ENCODE measurements at regions not wholly inside any gene's neighbourhood (a gene's known extent, or its start where the extent isn't known, plus 50 kb on each side); places are given as distances from the start of the nearest gene placed in this dataset.

DNA sequence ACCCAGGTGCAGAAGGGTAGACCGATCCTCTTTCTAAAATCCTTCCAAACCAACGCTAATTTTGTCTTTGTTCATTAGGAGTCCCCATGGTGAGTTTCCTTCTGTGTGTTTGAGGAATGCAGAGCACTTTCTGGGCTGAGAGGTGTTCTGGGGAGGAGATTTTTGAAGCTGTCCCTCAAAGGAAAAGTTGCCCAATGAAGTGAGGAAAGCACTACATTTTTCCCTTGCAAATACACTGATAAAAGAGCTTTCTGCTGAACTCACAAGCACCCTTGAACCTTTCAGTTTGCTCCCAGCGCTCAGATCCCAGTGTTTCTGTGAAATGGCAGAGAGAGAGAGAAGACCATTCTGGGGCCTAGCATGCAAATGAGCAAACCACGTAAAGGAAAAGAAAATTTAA, 299.6 kb upstream of the FANCL start:
- Histone ChIP-seq H3K27ac (replicated peaks) (no peak overlapping the region), H3K27me3 (ENCODE audit: insufficient read depth, poor library complexity, severe bottlenecking) (peaks cover 4% of the 10 kb centered on the region), H3K4me3 (replicated peaks; ENCODE audit: insufficient read depth, low read length) (no peak overlapping the region)
- no peak for DNase-seq (ENCODE audit: low read depth in 1 of 2, low spot score in 1 of 2)
- no peak for TF ChIP-seq SPI1 (IDR thresholded peaks at IDR 0.05; ENCODE audit: borderline replicate concordance, low read depth)
- TF ChIP-seq, protein P1, sequence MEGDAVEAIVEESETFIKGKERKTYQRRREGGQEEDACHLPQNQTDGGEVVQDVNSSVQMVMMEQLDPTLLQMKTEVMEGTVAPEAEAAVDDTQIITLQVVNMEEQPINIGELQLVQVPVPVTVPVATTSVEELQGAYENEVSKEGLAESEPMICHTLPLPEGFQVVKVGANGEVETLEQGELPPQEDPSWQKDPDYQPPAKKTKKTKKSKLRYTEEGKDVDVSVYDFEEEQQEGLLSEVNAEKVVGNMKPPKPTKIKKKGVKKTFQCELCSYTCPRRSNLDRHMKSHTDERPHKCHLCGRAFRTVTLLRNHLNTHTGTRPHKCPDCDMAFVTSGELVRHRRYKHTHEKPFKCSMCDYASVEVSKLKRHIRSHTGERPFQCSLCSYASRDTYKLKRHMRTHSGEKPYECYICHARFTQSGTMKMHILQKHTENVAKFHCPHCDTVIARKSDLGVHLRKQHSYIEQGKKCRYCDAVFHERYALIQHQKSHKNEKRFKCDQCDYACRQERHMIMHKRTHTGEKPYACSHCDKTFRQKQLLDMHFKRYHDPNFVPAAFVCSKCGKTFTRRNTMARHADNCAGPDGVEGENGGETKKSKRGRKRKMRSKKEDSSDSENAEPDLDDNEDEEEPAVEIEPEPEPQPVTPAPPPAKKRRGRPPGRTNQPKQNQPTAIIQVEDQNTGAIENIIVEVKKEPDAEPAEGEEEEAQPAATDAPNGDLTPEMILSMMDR (IDR thresholded peaks at IDR 0.05; ENCODE audit: insufficient read depth, low read length) = no peak
- TF ChIP-seq, protein P2, sequence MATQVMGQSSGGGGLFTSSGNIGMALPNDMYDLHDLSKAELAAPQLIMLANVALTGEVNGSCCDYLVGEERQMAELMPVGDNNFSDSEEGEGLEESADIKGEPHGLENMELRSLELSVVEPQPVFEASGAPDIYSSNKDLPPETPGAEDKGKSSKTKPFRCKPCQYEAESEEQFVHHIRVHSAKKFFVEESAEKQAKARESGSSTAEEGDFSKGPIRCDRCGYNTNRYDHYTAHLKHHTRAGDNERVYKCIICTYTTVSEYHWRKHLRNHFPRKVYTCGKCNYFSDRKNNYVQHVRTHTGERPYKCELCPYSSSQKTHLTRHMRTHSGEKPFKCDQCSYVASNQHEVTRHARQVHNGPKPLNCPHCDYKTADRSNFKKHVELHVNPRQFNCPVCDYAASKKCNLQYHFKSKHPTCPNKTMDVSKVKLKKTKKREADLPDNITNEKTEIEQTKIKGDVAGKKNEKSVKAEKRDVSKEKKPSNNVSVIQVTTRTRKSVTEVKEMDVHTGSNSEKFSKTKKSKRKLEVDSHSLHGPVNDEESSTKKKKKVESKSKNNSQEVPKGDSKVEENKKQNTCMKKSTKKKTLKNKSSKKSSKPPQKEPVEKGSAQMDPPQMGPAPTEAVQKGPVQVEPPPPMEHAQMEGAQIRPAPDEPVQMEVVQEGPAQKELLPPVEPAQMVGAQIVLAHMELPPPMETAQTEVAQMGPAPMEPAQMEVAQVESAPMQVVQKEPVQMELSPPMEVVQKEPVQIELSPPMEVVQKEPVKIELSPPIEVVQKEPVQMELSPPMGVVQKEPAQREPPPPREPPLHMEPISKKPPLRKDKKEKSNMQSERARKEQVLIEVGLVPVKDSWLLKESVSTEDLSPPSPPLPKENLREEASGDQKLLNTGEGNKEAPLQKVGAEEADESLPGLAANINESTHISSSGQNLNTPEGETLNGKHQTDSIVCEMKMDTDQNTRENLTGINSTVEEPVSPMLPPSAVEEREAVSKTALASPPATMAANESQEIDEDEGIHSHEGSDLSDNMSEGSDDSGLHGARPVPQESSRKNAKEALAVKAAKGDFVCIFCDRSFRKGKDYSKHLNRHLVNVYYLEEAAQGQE (IDR thresholded peaks at IDR 0.05; ENCODE audit: insufficient replicate concordance, low read depth) = no peak
- no peak for TF ChIP-seq GABPA (IDR thresholded peaks at IDR 0.05; ENCODE audit: low read depth)
- TF ChIP-seq POLR2AphosphoS5 (IDR thresholded peaks at IDR 0.05; ENCODE audit: low read depth) = no peak

DNA sequence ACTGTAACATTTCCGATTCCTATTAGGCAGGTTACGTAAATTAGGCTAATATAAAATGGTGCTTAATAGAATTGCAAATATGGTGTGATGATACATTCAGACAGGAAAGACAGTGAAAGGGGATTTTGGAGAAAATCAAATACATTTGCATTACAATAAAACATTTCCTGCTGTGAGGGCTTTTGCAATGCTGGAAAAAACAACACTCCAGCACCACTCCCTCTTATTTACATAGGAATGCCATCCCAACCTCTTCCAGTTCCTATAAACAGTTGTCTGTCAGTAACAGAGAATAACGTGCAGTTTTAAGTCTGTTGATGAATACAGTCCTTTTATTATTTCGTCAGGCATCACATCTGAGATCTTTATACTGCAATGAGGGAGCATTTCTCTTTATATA, 298.8 kb upstream of the FANCL start:
- DNase-seq (ENCODE audit: low read depth in 1 of 2, low spot score in 1 of 2) = no peak

DNA sequence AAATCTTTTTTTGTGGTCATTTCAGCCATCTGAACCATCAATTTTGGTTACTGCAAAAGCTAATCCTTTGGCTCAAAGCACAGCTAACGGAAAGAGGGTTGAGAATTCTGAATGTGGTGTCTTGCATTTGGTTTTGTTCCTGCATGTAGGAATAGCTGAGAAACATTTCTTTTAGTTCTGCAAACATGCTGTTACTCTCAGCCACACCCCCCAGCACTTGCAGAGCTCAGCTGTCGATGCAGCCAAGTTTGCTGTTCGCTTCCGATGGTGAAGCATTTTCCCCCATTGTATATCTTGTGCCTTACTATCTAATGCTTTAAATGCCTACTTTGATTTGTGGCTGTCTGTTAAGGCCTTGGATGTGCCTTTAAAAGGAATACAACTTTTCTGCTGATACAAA, 294.9 kb upstream of the FANCL start:
- peaks cover 4% of the 10 kb centered on the region for H3K27me3 ChIP-seq (ENCODE audit: insufficient read depth, poor library complexity, severe bottlenecking)
- no peak overlapping the region for H3K27ac ChIP-seq (replicated peaks)
- TF ChIP-seq SPI1 (IDR thresholded peaks at IDR 0.05; ENCODE audit: borderline replicate concordance, low read depth) (no peak), GABPA (IDR thresholded peaks at IDR 0.05; ENCODE audit: low read depth) (no peak)
- H3K4me3 ChIP-seq (replicated peaks; ENCODE audit: insufficient read depth, low read length) = no peak overlapping the region
- no peak for DNase-seq (ENCODE audit: low read depth in 1 of 2, low spot score in 1 of 2)

More for the DNA sequence above, 298.8 kb upstream of the FANCL start:
- no peak overlapping the region for H3K4me3 ChIP-seq (replicated peaks; ENCODE audit: insufficient read depth, low read length)
- H3K27ac ChIP-seq (replicated peaks) = no peak overlapping the region
- H3K27me3 ChIP-seq (ENCODE audit: insufficient read depth, poor library complexity, severe bottlenecking) = peaks cover 4% of the 10 kb centered on the region
- TF ChIP-seq GABPA (IDR thresholded peaks at IDR 0.05; ENCODE audit: low read depth) (no peak), SPI1 (IDR thresholded peaks at IDR 0.05; ENCODE audit: borderline replicate concordance, low read depth) (no peak), POLR2AphosphoS5 (IDR thresholded peaks at IDR 0.05; ENCODE audit: low read depth) (no peak)

DNA sequence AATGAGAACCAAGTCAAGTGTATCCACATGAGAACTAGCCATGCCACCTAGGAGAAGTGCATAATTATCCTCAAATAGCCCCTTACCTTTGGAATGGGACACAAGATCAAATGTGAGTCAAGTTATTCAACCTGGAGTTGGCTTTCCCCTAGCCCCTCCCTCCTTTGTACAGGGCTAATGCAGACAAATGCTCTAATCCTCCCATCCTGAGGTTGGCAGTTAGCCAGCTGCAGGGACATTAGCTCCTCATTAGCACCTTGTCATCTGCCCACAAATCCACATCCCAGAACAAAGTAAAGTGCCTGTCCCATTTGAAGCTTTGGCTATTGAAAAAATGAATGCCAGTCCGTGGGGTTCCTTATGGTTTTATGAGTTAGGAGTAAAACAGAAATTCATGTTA, 294.1 kb upstream of the FANCL start:
- Histone ChIP-seq H3K27me3 (ENCODE audit: insufficient read depth, poor library complexity, severe bottlenecking) (peaks cover 4% of the 10 kb centered on the region), H3K4me3 (replicated peaks; ENCODE audit: insufficient read depth, low read length) (no peak overlapping the region), H3K27ac (replicated peaks) (no peak overlapping the region)
- TF ChIP-seq SPI1 (IDR thresholded peaks at IDR 0.05; ENCODE audit: borderline replicate concordance, low read depth) = no peak
- DNase-seq (ENCODE audit: low read depth in 1 of 2, low spot score in 1 of 2) = no peak

DNA sequence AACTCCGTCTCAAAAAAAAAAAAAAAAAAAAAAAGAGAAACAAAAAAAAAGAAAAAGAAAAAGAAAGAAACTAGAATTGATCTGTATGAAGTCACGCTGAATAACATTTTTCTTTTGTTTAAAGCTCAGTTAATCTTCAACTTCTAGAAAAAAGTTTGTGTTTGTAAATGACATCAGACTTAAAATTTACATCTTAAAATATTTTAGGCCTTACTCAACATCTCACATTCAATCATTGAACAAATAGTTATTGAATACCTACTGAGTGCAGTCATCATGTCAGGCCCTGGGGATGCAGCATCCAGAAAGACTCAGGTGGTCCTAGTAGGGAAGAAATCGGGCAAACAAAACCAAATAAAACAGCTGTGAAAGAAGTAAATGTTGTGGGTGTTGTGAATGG, 292.3 kb upstream of the FANCL start:
- DNase-seq (ENCODE audit: low read depth in 1 of 2, low spot score in 1 of 2) = no peak
- H3K27me3 ChIP-seq (ENCODE audit: insufficient read depth, poor library complexity, severe bottlenecking) = no peaks in the 10 kb centered on the region
- H3K27ac ChIP-seq (replicated peaks) = no peak overlapping the region
- no peak overlapping the region for H3K4me3 ChIP-seq (replicated peaks; ENCODE audit: insufficient read depth, low read length)
- no peak for TF ChIP-seq POLR2AphosphoS5 (IDR thresholded peaks at IDR 0.05; ENCODE audit: low read depth)
- TF ChIP-seq, protein P2 (IDR thresholded peaks at IDR 0.05; ENCODE audit: insufficient replicate concordance, low read depth) = no peak
- TF ChIP-seq GABPA (IDR thresholded peaks at IDR 0.05; ENCODE audit: low read depth) = no peak
- TF ChIP-seq, protein P1 (IDR thresholded peaks at IDR 0.05; ENCODE audit: insufficient read depth, low read length) = no peak
- TF ChIP-seq SPI1 (IDR thresholded peaks at IDR 0.05; ENCODE audit: borderline replicate concordance, low read depth) = no peak

All from HL-60 (cell line).